AG09309 (cell line): ENCODE measurements at regions not wholly inside any gene's neighbourhood (a gene's known extent, or its start where the extent isn't known, plus 50 kb on each side); places are given as distances from the start of the nearest gene placed in this dataset.

Source experiments
- DNase-seq: peaks from one replicate; pipeline ENCODE4 v3.0.0-alpha.2; 2010; ENCODE audit warnings: low read depth
- H3K4me3 ChIP-seq: 2 replicates; pipeline ENCODE4 v1.5.1; 2011; ENCODE audit warnings: mild to moderate bottlenecking, low read depth, low read length, moderate library complexity; ENCODE audit not compliant: control insufficient read depth
- CTCF ChIP-seq: IDR thresholded peaks from 2 replicates; pipeline ENCODE4 v1.5.1; 2011; ENCODE audit warnings: mild to moderate bottlenecking, low read depth, low read length, inconsistent platforms; ENCODE audit not compliant: insufficient read depth, control insufficient read depth; ENCODE audit errors: missing control alignments

DNA sequence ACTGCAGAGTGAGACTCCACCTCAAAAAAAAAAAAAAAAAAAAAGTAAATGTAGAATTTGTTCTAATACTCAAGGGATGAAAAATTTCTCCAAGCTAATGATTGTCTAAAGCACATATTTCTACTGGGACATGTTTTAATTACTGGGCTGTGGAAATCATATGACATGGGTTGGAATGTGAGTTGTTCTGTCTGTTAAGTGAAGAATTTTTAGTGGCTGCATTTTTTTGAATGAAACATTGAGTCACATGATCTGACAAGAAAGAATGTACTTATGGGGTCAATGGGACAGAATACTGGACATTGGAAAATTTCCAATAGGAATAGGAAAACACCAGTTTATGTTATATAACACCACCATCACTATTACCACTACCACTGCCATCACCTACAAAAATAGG is 123.8 kb upstream of the IVNS1ABP start:
- TF ChIP-seq CTCF: no peak
- H3K4me3 ChIP-seq: no peak overlapping the region
- no peak for DNase-seq

GRCh38 chr1:185439727-185440415 is 122.8 kb upstream of the IVNS1ABP start:
- no peak overlapping the region for H3K4me3 ChIP-seq
- TF ChIP-seq CTCF: no peak
- DNase-seq: peak; percentile 70

- H3K4me3 ChIP-seq: no peak overlapping the region
- TF ChIP-seq CTCF: no peak
- DNase-seq: no peak
Measured at GRCh38 chr1:185438936-185439335, 121.9 kb upstream of the IVNS1ABP start.

- TF ChIP-seq CTCF: no peak
- H3K4me3 ChIP-seq: no peak overlapping the region
- DNase-seq: no peak
Measured at GRCh38 chr1:185435696-185436379, 118.8 kb upstream of the IVNS1ABP start.

GRCh38 chr1:185434721-185435120 is 117.7 kb upstream of the IVNS1ABP start:
- no peak overlapping the region for H3K4me3 ChIP-seq
- TF ChIP-seq CTCF: no peak
- DNase-seq: no peak

DNA sequence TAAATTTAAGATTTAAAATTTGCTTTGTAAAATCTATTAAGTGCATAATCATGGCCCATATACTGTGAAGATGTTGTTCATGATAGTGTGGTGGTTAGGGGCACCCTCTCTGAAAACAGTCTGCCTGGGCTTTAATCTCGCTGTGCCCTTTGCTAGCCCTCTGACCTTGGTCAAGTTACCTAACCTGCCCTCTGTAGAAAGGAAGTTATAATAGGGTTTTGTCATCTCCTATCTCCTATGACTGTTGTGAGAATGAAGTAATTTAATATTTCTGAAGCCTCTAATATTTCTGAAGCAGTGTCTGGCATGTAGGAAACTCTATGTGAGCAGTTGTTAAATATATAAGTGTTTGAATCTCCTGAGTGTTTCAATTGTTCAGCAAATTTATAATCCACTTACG is 116.6 kb upstream of the IVNS1ABP start:
- no peak for DNase-seq
- no peak for TF ChIP-seq CTCF
- no peak overlapping the region for H3K4me3 ChIP-seq
